Neuronal stem cell (in vitro differentiated cells): ENCODE measurements at regions not wholly inside any gene's neighbourhood (a gene's known extent, or its start where the extent isn't known, plus 50 kb on each side); places are given as distances from the start of the nearest gene placed in this dataset.
"Not testable (repeated sequence)": the region's sequence is repeated elsewhere in the genome, so short reads cannot be mapped to it uniquely, and the experiment has no call there.

Source experiments
- DNase-seq: peaks from one replicate; pipeline ENCODE4 v3.0.0-alpha.2; 2013; ENCODE audit warnings: low spot score
- H2AFZ ChIP-seq: one replicate; pipeline ENCODE4 v1.6.1; 2013; ENCODE audit warnings: mild to moderate bottlenecking, low read length, inconsistent platforms
- H2AK5ac ChIP-seq: 2 replicates; pipeline ENCODE4 v1.6.1; 2013; ENCODE audit warnings: low read depth, mild to moderate bottlenecking, inconsistent platforms, low read length, moderate library complexity, mixed read lengths
- H2BK120ac ChIP-seq: 2 replicates; pipeline ENCODE4 v1.6.1; 2013; ENCODE audit warnings: low read depth, mild to moderate bottlenecking, inconsistent platforms, low read length, moderate library complexity, mixed read lengths
- H2BK12ac ChIP-seq: one replicate; pipeline ENCODE4 v1.6.1; 2013; ENCODE audit warnings: low read length, inconsistent platforms
- H2BK15ac ChIP-seq: 2 replicates; pipeline ENCODE4 v1.6.1; 2013; ENCODE audit warnings: mild to moderate bottlenecking, low read length, inconsistent platforms, mixed read lengths
- H2BK5ac ChIP-seq: one replicate; pipeline ENCODE4 v1.6.1; 2013; ENCODE audit warnings: inconsistent platforms, mild to moderate bottlenecking, low read length, moderate library complexity
- H3K14ac ChIP-seq: one replicate; pipeline ENCODE4 v1.6.1; 2013; ENCODE audit warnings: low read length, inconsistent platforms
- H3K18ac ChIP-seq: 2 replicates; pipeline ENCODE4 v1.6.1; 2013; ENCODE audit warnings: low read length, inconsistent platforms
- H3K23ac ChIP-seq: 2 replicates; pipeline ENCODE4 v1.6.1; 2013; ENCODE audit warnings: low read depth, mild to moderate bottlenecking, mixed read lengths, low read length, inconsistent platforms; ENCODE audit not compliant: poor library complexity
- H3K27ac ChIP-seq: replicated peaks from 3 replicates; pipeline ENCODE4 v1.5.1; 2013; ENCODE audit warnings: low read length, inconsistent platforms
- H3K27me3 ChIP-seq, 3 experiments: 2 replicates each; pipeline ENCODE4 v1.6.1; 2013; ENCODE audit warnings: low read length in 3 of 3, mild to moderate bottlenecking in 2 of 3, inconsistent platforms in 1 of 3, low read depth in 1 of 3, mixed read lengths in 1 of 3, moderate library complexity in 1 of 3; ENCODE audit not compliant: control insufficient read depth in 3 of 3, insufficient read depth in 3 of 3
- H3K36me3 ChIP-seq, 2 donors: replicated peaks in 1 of 2; 2 replicates each; pipeline ENCODE4 v1.6.1; 2013; ENCODE audit warnings: low read length in 2 of 2; ENCODE audit not compliant: control insufficient read depth in 2 of 2, insufficient read depth in 2 of 2
- H3K4ac ChIP-seq: 2 replicates; pipeline ENCODE4 v1.6.1; 2013; ENCODE audit warnings: inconsistent platforms, mild to moderate bottlenecking, low read length, moderate library complexity
- H3K4me1 ChIP-seq, 2 donors: 1 replicate in 1 of 2; 2 replicates in 1 of 2; pipeline ENCODE4 v1.6.1; 2013; ENCODE audit warnings: low read length in 2 of 2, low read depth in 1 of 2; ENCODE audit not compliant: control insufficient read depth in 2 of 2, insufficient read depth in 1 of 2
- H3K4me2 ChIP-seq: one replicate; pipeline ENCODE4 v1.6.1; 2013; ENCODE audit warnings: mild to moderate bottlenecking, low read length, inconsistent platforms; ENCODE audit not compliant: insufficient read depth, poor library complexity, severe bottlenecking
- H3K4me3 ChIP-seq, 2 donors: 2 replicates each; pipeline ENCODE4 v1.5.1; 2013; ENCODE audit warnings: low read length in 2 of 2, mild to moderate bottlenecking in 2 of 2, inconsistent platforms in 1 of 2, moderate library complexity in 1 of 2
- H3K79me1 ChIP-seq: one replicate; pipeline ENCODE4 v1.6.1; 2013; ENCODE audit warnings: low read depth, mild to moderate bottlenecking, inconsistent platforms, low read length, moderate library complexity
- H3K9ac ChIP-seq: one replicate; pipeline ENCODE4 v1.6.1; 2013; ENCODE audit warnings: mild to moderate bottlenecking, low read depth, low read length, inconsistent platforms; ENCODE audit not compliant: poor library complexity
- H3K9me3 ChIP-seq, 2 donors: replicated peaks in 1 of 2; 2 replicates each; pipeline versions ENCODE3 to v1.6.1; 2013; ENCODE audit warnings: low read length in 2 of 2, mild to moderate bottlenecking in 2 of 2, inconsistent platforms in 1 of 2, low read depth in 1 of 2, mixed read lengths in 1 of 2, moderate library complexity in 1 of 2; ENCODE audit not compliant: control insufficient read depth in 2 of 2, insufficient read depth in 1 of 2
- H4K8ac ChIP-seq: one replicate; pipeline ENCODE4 v1.6.1; 2013; ENCODE audit warnings: low read depth, mild to moderate bottlenecking, inconsistent platforms, low read length, moderate library complexity
- H4K91ac ChIP-seq: one replicate; pipeline ENCODE4 v1.6.1; 2013; ENCODE audit warnings: low read length, low read depth, mild to moderate bottlenecking, inconsistent platforms; ENCODE audit not compliant: poor library complexity
- WGBS, 2 donors: extraction: QIAGEN DNeasy Blood & Tissue Kit; methylation state at CpG; one replicate each; pipeline ENCODE4 v1.1.7; 2013; ENCODE audit warnings: missing lambda C conversion rate in 2 of 2, mixed read lengths in 1 of 2; ENCODE audit not compliant: insufficient read length in 2 of 2, insufficient replicate concordance in 1 of 2; ENCODE audit errors: extremely low coverage in 2 of 2; 5-methylcytosine and 5-hydroxymethylcytosine counted together

GRCh38 chr2:87151835-87152493 is 130.3 kb upstream of the PLGLB1 start:
- not testable (repeated sequence) for H2BK120ac ChIP-seq, H3K4ac ChIP-seq, H3K27me3 ChIP-seq, H4K91ac ChIP-seq, H3K4me2 ChIP-seq, H2BK12ac ChIP-seq, H3K27ac ChIP-seq, H2AK5ac ChIP-seq, H2AFZ ChIP-seq, H3K4me3 ChIP-seq, H2BK15ac ChIP-seq, H3K79me1 ChIP-seq, H3K14ac ChIP-seq, H3K36me3 ChIP-seq, H3K9ac ChIP-seq, H4K8ac ChIP-seq, DNase-seq, H3K23ac ChIP-seq, H2BK5ac ChIP-seq, H3K4me1 ChIP-seq, H3K18ac ChIP-seq, H3K9me3 ChIP-seq
- no CpG with 5 or more reads among the region's 7 CpGs for WGBS, 2 donors

- H3K4me3 ChIP-seq, DNase-seq, H4K8ac ChIP-seq, H3K27me3 ChIP-seq, H3K27ac ChIP-seq, H3K9me3 ChIP-seq, H3K4me2 ChIP-seq, H2AFZ ChIP-seq, H2BK15ac ChIP-seq, H3K18ac ChIP-seq, H2BK12ac ChIP-seq, H3K36me3 ChIP-seq, H3K79me1 ChIP-seq, H2BK120ac ChIP-seq, H3K4ac ChIP-seq, H3K9ac ChIP-seq, H2BK5ac ChIP-seq, H3K4me1 ChIP-seq, H2AK5ac ChIP-seq, H4K91ac ChIP-seq, H3K23ac ChIP-seq, H3K14ac ChIP-seq: not testable (repeated sequence)
- WGBS, 2 donors = no CpG with 5 or more reads among the region's 2 CpGs
Observed at GRCh38 chr2:87174454-87174853, 152.8 kb upstream of the PLGLB1 start.

GRCh38 chr2:87183373-87183772 is 161.7 kb upstream of the PLGLB1 start:
- not testable (repeated sequence) for H3K4ac ChIP-seq, H3K4me2 ChIP-seq, H3K23ac ChIP-seq, DNase-seq, H3K9ac ChIP-seq, H3K18ac ChIP-seq, H3K27ac ChIP-seq, H3K79me1 ChIP-seq, H3K4me1 ChIP-seq, H3K4me3 ChIP-seq, H3K9me3 ChIP-seq, H3K27me3 ChIP-seq, H2AFZ ChIP-seq, H2BK5ac ChIP-seq, H2BK120ac ChIP-seq, H4K91ac ChIP-seq, H3K14ac ChIP-seq, H2BK12ac ChIP-seq, H4K8ac ChIP-seq, H2AK5ac ChIP-seq, H3K36me3 ChIP-seq, H2BK15ac ChIP-seq
- no CpG with 5 or more reads among the region's 5 CpGs for WGBS, 2 donors

DNA sequence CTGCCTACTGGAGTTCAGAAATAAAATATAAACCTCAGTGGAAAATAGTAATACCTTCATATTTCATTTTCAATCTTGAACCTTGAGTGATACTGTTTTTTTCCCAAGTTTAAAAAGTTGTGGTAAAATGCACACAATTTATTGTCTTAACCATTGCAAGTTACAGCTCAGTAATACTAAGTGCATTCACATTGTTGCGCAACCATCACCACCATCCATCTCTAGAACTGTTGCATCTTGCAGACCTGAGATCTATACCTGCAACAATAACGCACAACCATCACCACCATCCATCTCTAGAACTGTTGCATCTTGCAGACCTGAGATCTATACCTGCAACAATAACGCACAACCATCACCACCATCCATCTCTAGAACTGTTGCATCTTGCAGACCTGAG is 162.6 kb upstream of the PLGLB1 start:
- not testable (repeated sequence) for DNase-seq, H2BK120ac ChIP-seq, H3K27me3 ChIP-seq, H3K14ac ChIP-seq, H3K36me3 ChIP-seq, H3K4ac ChIP-seq, H2AK5ac ChIP-seq, H3K4me2 ChIP-seq, H3K18ac ChIP-seq, H3K79me1 ChIP-seq, H3K4me3 ChIP-seq, H3K4me1 ChIP-seq, H2BK5ac ChIP-seq, H2AFZ ChIP-seq, H4K91ac ChIP-seq, H3K9me3 ChIP-seq, H3K27ac ChIP-seq, H4K8ac ChIP-seq, H3K9ac ChIP-seq, H2BK15ac ChIP-seq, H2BK12ac ChIP-seq, H3K23ac ChIP-seq
- WGBS, 2 donors = no CpG with 5 or more reads among the region's 3 CpGs
